ENCODE measurements at regions not wholly inside any gene's neighbourhood (a gene's known extent, or its start where the extent isn't known, plus 50 kb on each side); places are given as distances from the start of the nearest gene placed in this dataset.

DNA sequence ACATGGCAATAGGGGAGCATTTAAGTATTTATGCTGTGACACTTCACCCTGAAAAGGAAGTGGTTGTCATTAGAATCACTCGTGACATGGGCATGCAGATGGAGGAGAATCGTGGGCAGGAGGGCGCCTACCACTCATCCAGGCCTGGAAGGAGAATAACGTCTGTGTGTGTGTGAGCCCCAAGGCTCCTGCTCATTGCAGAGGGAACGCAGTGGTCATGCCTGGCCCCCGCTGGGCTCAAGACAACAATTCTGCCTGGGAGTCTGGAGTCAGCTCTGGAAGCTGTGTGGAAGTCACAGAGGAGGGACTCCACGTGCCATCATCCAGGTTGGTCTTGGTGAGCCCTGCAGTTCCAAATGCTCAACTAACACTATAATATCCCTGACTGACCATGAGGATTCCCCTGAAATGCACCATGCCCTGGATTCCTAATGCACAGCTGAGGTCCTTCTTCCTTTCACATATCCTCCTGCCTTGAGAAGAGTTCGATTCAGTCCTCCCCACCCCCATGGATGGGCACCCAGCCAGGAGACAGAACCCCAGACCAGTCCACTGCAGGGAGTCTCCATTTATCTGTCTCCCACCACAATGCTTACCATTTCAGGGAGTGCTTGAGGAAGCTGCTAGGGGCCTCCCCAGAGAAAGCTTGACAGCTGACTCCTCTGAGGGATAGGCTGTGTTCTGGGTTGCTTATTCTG, 446.9 kb upstream of the B3GAT1 start:
- TF ChIP-seq, protein P1, sequence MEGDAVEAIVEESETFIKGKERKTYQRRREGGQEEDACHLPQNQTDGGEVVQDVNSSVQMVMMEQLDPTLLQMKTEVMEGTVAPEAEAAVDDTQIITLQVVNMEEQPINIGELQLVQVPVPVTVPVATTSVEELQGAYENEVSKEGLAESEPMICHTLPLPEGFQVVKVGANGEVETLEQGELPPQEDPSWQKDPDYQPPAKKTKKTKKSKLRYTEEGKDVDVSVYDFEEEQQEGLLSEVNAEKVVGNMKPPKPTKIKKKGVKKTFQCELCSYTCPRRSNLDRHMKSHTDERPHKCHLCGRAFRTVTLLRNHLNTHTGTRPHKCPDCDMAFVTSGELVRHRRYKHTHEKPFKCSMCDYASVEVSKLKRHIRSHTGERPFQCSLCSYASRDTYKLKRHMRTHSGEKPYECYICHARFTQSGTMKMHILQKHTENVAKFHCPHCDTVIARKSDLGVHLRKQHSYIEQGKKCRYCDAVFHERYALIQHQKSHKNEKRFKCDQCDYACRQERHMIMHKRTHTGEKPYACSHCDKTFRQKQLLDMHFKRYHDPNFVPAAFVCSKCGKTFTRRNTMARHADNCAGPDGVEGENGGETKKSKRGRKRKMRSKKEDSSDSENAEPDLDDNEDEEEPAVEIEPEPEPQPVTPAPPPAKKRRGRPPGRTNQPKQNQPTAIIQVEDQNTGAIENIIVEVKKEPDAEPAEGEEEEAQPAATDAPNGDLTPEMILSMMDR (IDR thresholded peaks at IDR 0.05) = no peak
- TF ChIP-seq POLR2A (IDR thresholded peaks at IDR 0.05) = no peak
- TF ChIP-seq POLR2AphosphoS5 (IDR thresholded peaks at IDR 0.05) = no peak
- TF ChIP-seq EP300 (IDR thresholded peaks at IDR 0.05) = no peak
